Suprapubic skin (tissue), 4 donors: ENCODE measurements at regions not wholly inside any gene's neighbourhood (a gene's known extent, or its start where the extent isn't known, plus 50 kb on each side); places are given as distances from the start of the nearest gene placed in this dataset.

Source experiments
- DNase-seq, 2 donors: peaks; one replicate each; pipeline ENCODE4 v3.0.0-alpha.2; 2019; ENCODE audit warnings: low spot score in 2 of 2
- H3K27ac ChIP-seq: fragments of 200-600 bp; sonication (generic); one replicate; pipeline ENCODE4 v1.5.1; 2019
- H3K27me3 ChIP-seq: fragments of 200-600 bp; sonication (generic); one replicate; pipeline ENCODE4 v1.5.1; 2019
- H3K36me3 ChIP-seq: fragments of 200-600 bp; sonication (generic); one replicate; pipeline ENCODE4 v1.5.1; 2019
- H3K4me1 ChIP-seq: fragments of 200-600 bp; sonication (generic); one replicate; pipeline ENCODE4 v1.5.1; 2019
- H3K4me3 ChIP-seq: fragments of 200-600 bp; sonication (generic); one replicate; pipeline ENCODE4 v1.5.1; 2019; ENCODE audit warnings: mild to moderate bottlenecking
- H3K9me3 ChIP-seq: fragments of 200-600 bp; sonication (generic); one replicate; pipeline ENCODE4 v1.5.1; 2019
- CTCF ChIP-seq, 2 donors: fragments of 200-600 bp in 1 of 2; fragments of 450-650 bp in 1 of 2; sonication (generic) in 1 of 2; IDR thresholded peaks; one replicate each; pipeline ENCODE4 v1.5.1; 2016 to 2019; ENCODE audit warnings: antibody characterized with exemption in 2 of 2, mild to moderate bottlenecking in 1 of 2, moderate library complexity in 1 of 2
- EP300 ChIP-seq: sonication (generic); formaldehyde crosslinking; IDR thresholded peaks from one replicate; pipeline ENCODE4 v1.6.1; 2017; ENCODE audit warnings: antibody characterized with exemption
- POLR2A ChIP-seq, 2 donors: fragments of 450-650 bp; IDR thresholded peaks; one replicate each; pipeline ENCODE4 v1.6.1; 2017; ENCODE audit warnings: antibody characterized with exemption in 2 of 2, mild to moderate bottlenecking in 2 of 2, moderate library complexity in 2 of 2
- POLR2AphosphoS5 ChIP-seq, 3 donors: sonication (generic); formaldehyde crosslinking; IDR thresholded peaks; one replicate each; pipeline ENCODE4 v1.6.1; 2017; ENCODE audit warnings: antibody characterized with exemption in 3 of 3
- WGBS: methylation state at CpG from one replicate; pipeline ENCODE4 v1.1.5; 2018; 5-methylcytosine and 5-hydroxymethylcytosine counted together

DNA sequence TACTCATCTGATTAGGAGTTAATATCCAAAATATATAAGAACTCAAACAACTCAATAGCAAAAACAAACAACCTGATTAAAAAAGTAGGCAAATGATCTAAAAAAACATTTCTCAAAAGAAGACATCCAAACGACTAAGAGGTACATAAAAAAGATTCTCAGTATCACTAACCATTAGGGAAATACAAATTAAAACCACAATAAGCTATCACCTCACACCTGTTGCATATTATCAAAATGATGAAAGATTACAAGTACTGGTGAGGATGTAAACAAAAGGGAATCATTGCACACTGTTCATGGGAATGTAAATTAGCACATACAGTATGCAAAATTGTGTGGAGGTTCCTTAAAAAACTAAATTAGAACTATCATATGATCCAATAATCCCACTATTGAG, 865.5 kb downstream of the TMEM182 start:
- TF ChIP-seq EP300 (no peak), POLR2A (IDR thresholded peaks at IDR 0.05) (no peak), POLR2AphosphoS5 (IDR thresholded peaks at IDR 0.05) (no peak), CTCF (IDR thresholded peaks at IDR 0.05) (no peak)
- Histone ChIP-seq H3K36me3 (no peaks in the 10 kb centered on the region), H3K4me1 (no peaks in the 10 kb centered on the region), H3K4me3 (no peak overlapping the region), H3K27me3 (no peaks in the 10 kb centered on the region), H3K9me3 (peaks cover 4% of the 10 kb centered on the region), H3K27ac (no peak overlapping the region)
- no peak for DNase-seq
- WGBS: 45% methylated on average over 1 of the region's 1 CpG

DNA sequence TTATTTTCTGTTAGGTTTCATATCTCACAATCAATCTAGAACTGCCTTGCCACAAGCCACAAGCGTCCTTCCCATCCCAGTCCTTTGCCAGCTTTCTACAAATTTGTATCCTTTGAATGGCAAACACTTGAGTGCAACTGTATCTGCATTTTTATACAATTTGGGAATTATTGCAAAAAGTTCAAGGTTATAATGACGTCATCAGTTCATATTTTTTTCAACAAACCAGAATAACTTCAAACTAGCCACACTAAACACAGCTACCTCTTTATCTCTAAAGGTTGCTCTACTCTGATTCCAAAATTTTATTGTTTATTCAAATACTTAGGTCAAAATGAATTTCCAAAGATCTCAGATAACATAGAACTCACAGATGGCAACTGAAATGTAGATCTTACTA, 877.1 kb downstream of the TMEM182 start:
- no peaks in the 10 kb centered on the region for H3K9me3 ChIP-seq
- H3K27ac ChIP-seq: no peak overlapping the region
- DNase-seq: no peak
- 19% methylated on average over 2 of the region's 2 CpGs for WGBS
- H3K4me1 ChIP-seq: no peaks in the 10 kb centered on the region
- H3K4me3 ChIP-seq: no peak overlapping the region
- H3K27me3 ChIP-seq: no peaks in the 10 kb centered on the region
- H3K36me3 ChIP-seq: no peaks in the 10 kb centered on the region
- TF ChIP-seq POLR2A (IDR thresholded peaks at IDR 0.05) (no peak), CTCF (IDR thresholded peaks at IDR 0.05) (no peak), EP300 (no peak), POLR2AphosphoS5 (IDR thresholded peaks at IDR 0.05) (no peak)

GRCh38 chr2:103656558-103656957, 894.7 kb downstream of the TMEM182 start:
- no peaks in the 10 kb centered on the region for H3K27me3 ChIP-seq
- H3K4me1 ChIP-seq: no peaks in the 10 kb centered on the region
- no peak for TF ChIP-seq EP300
- no peak for TF ChIP-seq POLR2A (IDR thresholded peaks at IDR 0.05)
- no peak for TF ChIP-seq POLR2AphosphoS5 (IDR thresholded peaks at IDR 0.05)
- no peak for TF ChIP-seq CTCF (IDR thresholded peaks at IDR 0.05)
- no peaks in the 10 kb centered on the region for H3K36me3 ChIP-seq
- H3K9me3 ChIP-seq: no peaks in the 10 kb centered on the region
- H3K4me3 ChIP-seq: no peak overlapping the region
- WGBS: 71% methylated on average over 3 of the region's 3 CpGs
- no peak overlapping the region for H3K27ac ChIP-seq
- no peak for DNase-seq

DNA sequence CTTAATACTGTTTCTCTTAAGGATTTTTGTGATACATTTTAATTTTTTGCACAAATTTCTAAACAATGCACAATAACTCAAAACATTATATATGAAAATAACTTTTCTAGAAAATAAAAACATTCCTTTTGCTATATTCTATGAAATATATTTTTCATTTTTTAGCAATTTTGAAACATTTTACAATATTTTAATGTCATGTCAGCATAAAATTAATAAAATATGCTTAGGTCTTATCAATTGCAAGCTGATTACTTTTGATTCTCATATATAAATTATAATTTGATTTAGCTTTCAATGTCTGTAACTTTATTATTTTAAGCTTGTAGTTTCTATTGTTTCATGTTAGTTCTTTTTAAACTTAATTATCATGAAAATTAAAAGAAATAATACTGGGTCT, 898.7 kb downstream of the TMEM182 start:
- Histone ChIP-seq H3K4me1 (no peaks in the 10 kb centered on the region), H3K27ac (no peak overlapping the region), H3K9me3 (no peaks in the 10 kb centered on the region), H3K27me3 (no peaks in the 10 kb centered on the region), H3K36me3 (no peaks in the 10 kb centered on the region), H3K4me3 (no peak overlapping the region)
- DNase-seq: no peak
- TF ChIP-seq EP300: no peak
- no peak for TF ChIP-seq POLR2A (IDR thresholded peaks at IDR 0.05)
- TF ChIP-seq CTCF (IDR thresholded peaks at IDR 0.05): no peak
- no peak for TF ChIP-seq POLR2AphosphoS5 (IDR thresholded peaks at IDR 0.05)

DNA sequence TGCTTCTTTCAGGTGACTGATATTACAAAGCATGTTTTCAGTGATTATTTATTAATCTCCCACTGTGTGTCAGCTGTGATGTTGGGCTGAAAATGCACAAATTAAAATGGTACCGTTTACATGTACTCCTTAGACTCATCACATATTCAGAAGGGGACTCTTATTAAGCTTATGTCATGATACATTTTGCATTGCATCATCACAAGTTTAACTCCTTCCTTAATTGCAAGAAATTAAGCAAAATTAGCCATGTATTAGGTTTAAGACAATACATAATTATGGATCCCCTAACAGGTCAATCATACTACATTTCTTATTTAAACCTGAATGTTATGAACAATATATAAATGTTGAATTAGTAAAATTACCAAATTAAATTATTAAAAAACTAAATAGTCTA, 899.1 kb downstream of the TMEM182 start:
- no peak for TF ChIP-seq EP300
- Histone ChIP-seq H3K27me3 (no peaks in the 10 kb centered on the region), H3K36me3 (no peaks in the 10 kb centered on the region), H3K9me3 (no peaks in the 10 kb centered on the region), H3K4me1 (no peaks in the 10 kb centered on the region), H3K27ac (no peak overlapping the region), H3K4me3 (no peak overlapping the region)
- DNase-seq: no peak
- 77% methylated on average over 1 of the region's 1 CpG for WGBS

DNA sequence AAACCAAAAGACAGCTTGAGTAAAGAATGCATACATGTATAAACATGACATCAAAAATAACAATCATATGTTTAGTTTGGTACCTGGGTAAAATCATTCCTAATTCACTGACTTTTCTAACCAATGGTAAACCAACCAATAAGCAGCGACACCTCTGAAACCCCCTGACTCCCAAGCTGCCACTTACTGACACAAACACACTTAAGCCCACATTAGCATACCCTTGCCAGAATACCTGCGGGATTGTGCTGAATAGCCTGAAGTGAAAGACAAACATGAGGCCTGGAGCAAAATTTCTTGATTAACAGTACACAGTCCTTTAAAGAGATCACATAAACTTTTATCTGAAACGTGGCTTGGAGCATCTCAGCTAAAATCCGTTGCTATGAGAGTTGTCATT, 902.9 kb downstream of the TMEM182 start:
- Histone ChIP-seq H3K27me3 (no peaks in the 10 kb centered on the region), H3K36me3 (no peaks in the 10 kb centered on the region), H3K9me3 (no peaks in the 10 kb centered on the region), H3K4me1 (no peaks in the 10 kb centered on the region), H3K4me3 (no peak overlapping the region), H3K27ac (no peak overlapping the region)
- DNase-seq: no peak
- TF ChIP-seq EP300: no peak
- TF ChIP-seq POLR2A (IDR thresholded peaks at IDR 0.05): no peak
- no peak for TF ChIP-seq POLR2AphosphoS5 (IDR thresholded peaks at IDR 0.05)
- TF ChIP-seq CTCF (IDR thresholded peaks at IDR 0.05): no peak
- 24% methylated on average over 4 of the region's 4 CpGs for WGBS
